Coronary artery (tissue), 2 donors: ENCODE measurements at regions not wholly inside any gene's neighbourhood (a gene's known extent, or its start where the extent isn't known, plus 50 kb on each side); places are given as distances from the start of the nearest gene placed in this dataset.
A peak's percentile ranks its signal among the peaks of the same experiment; 100 is the strongest.

Experiments
- DNase-seq: peaks from one replicate; pipeline ENCODE4 v3.0.0-alpha.2; 2017; ENCODE audit warnings: low spot score
- H3K27ac ChIP-seq, 2 donors: fragments of 200-600 bp; sonication (generic); one replicate each; pipeline ENCODE4 v1.5.1; 2016 to 2019
- H3K4me3 ChIP-seq: fragments of 200-600 bp; sonication (generic); 2 replicates; pipeline ENCODE4 v1.5.1; 2016; ENCODE audit warnings: mild to moderate bottlenecking, moderate library complexity
- TF ChIP-seq, protein P1 (sequence below): fragments of 200-600 bp; sonication (generic); IDR thresholded peaks from one replicate; pipeline ENCODE4 v1.5.1; 2019; ENCODE audit warnings: antibody characterized with exemption

DNA sequence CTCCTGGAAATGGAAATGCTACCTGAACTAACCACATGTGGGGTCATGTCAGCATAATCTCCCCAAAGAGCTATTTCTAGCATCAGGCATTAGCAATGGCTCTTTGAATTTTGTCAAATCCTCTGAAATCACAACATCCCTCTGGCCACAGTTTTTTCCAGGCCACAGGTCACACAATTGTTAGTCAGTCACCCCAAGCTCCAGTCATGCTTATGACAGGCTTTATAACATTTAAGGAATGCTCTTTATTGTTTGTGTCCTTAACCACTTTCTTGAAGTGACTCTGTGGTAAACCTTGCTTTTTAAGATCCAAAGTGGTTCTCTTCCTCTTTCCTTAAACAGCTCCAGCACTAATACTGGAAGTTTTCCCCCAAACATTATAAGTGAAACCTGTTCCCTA is 169.2 kb upstream of the HMHB1 start:
- TF ChIP-seq, protein P1, sequence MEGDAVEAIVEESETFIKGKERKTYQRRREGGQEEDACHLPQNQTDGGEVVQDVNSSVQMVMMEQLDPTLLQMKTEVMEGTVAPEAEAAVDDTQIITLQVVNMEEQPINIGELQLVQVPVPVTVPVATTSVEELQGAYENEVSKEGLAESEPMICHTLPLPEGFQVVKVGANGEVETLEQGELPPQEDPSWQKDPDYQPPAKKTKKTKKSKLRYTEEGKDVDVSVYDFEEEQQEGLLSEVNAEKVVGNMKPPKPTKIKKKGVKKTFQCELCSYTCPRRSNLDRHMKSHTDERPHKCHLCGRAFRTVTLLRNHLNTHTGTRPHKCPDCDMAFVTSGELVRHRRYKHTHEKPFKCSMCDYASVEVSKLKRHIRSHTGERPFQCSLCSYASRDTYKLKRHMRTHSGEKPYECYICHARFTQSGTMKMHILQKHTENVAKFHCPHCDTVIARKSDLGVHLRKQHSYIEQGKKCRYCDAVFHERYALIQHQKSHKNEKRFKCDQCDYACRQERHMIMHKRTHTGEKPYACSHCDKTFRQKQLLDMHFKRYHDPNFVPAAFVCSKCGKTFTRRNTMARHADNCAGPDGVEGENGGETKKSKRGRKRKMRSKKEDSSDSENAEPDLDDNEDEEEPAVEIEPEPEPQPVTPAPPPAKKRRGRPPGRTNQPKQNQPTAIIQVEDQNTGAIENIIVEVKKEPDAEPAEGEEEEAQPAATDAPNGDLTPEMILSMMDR: no peak
- no peak overlapping the region for H3K4me3 ChIP-seq
- H3K27ac ChIP-seq: no peak overlapping the region
- DNase-seq: no peak

DNA sequence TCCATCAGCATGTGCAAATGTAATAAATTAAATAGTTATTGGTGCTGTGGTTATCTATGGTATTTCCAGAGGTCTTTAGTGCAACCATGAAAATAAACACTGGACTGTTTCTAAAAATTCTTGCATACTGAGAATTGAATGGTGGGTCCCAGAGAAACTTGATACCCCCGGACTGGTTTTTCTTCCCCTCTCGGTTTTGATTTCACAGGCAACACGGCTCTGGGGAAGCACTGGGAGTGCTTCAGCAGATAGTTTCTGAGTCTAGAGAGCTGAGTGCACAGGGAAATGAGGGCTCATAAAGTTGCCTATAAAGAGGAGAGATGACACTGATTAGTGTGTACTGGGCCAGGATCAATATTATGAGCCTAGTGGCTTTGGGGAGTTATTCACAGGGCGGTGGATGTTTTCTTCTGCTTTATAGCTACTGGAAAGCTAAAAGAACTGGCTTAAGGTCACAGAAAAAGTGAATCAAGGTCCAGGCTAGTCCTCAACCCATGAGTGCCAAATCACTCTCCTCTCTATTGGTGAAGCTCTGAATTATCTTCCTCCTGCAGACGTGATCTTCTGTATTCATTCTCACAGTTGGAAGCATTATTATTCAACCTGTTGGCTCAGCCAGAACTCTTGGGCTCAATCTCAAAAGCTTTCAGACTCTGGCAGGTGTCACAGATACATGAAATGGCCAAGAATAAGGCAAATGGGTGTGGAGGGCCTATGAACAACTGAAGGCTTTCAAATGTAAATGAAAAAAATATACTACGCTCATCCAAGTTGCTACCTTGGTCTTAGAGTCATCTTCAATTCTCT is 170.2 kb upstream of the HMHB1 start:
- Histone ChIP-seq H3K4me3 (no peak overlapping the region), H3K27ac (no peak overlapping the region)
- TF ChIP-seq, protein P1: no peak
- no peak for DNase-seq

DNA sequence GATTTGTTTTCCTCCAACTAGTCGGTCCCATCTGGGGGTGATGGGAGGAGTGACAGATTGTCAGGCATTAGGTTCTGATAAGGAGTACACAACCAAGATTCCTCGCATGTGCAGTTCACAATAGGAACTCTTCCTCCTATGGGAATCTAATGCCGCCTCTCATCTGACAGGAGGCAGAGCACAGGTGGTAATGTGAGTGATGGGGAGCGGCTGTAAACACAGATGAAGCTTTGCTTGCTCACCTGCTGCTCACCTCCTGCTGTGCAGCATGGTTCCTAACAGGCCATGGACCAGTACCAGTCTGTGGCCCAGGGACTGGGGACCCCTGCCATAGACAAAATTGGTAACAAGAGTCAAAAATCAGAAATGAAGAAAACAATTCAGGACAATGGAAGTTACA is 173.3 kb upstream of the HMHB1 start:
- TF ChIP-seq, protein P1: no peak
- Histone ChIP-seq H3K27ac (no peak overlapping the region), H3K4me3 (no peak overlapping the region)
- no peak for DNase-seq

GRCh38 chr5:143636931-143637528 is 174.9 kb upstream of the HMHB1 start:
- peak overlapping the region; percentile 9 to 27 for H3K27ac ChIP-seq
- TF ChIP-seq, protein P1: no peak
- no peak overlapping the region for H3K4me3 ChIP-seq
- no peak for DNase-seq

DNA sequence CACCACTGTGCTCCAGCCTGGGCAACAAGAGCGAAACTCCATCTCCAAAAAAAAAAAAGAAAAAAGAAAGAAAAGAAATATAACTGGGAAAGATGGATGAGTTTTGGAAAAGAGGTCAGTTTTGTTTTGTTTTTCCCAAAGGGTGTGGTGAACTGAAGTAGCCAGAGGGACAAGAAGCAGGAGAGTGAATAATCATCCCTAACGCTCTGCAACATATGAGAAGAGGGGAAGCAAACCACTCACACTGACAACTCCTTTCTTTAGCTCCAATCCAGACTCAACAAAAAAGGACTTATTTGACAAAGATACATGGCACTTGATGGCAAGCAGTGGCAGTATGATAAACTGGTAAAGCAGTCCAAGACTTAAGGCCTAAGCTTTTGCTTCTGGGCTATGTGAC is 176.1 kb upstream of the HMHB1 start:
- Histone ChIP-seq H3K27ac (no peak overlapping the region), H3K4me3 (no peak overlapping the region)
- DNase-seq: no peak
- TF ChIP-seq, protein P1: no peak

DNA sequence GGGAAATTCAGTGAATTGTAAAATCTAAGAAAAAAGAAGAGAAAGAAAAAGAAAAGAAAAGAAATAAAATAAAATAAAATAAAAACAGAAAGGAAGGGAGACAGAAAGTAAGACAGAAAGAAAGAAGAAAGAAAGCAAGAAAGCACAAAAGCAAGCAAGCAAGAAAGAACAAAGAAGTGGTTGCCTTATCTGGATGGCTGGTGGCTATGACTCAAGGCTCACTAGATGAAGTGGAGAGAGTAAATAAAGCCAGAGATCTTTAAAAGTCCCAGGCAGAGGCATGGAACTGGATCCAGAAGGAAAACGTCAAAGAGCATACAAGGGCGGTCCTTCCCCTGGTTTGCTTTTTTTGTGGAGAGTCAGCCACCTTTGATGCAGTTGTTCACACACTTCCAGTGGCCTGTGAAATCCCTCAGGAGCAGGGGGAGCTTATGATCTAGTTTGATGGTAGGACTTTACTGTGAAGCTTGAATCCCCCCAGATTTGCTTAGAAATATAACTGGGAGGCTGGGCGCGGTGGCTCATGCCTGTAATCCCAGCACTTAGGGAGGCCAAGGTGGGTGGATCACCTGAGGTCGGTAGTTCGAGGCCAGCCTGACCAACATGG is 176.7 kb upstream of the HMHB1 start:
- TF ChIP-seq, protein P1: no peak
- Histone ChIP-seq H3K4me3 (no peak overlapping the region), H3K27ac (peak overlapping the region in 1 of 2 donors; percentile 9)
- no peak for DNase-seq
